Liver (tissue), 8 donors: ENCODE measurements at regions not wholly inside any gene's neighbourhood (a gene's known extent, or its start where the extent isn't known, plus 50 kb on each side); places are given as distances from the start of the nearest gene placed in this dataset.

Experiments used
- DNase-seq: peaks from one replicate; pipeline ENCODE4 v3.0.0-alpha.2; 2017; ENCODE audit warnings: low spot score
- H3K27ac ChIP-seq, 2 donors: one replicate each; pipeline ENCODE4 v1.7.0; 2013; ENCODE audit warnings: inconsistent platforms in 2 of 2, low read length in 2 of 2, control low read depth in 1 of 2, low read depth in 1 of 2, mild to moderate bottlenecking in 1 of 2
- H3K27me3 ChIP-seq, 4 donors: one replicate each; pipeline versions ENCODE4 v1.6.1 to v1.7.0; 2013; ENCODE audit warnings: low read length in 3 of 4, inconsistent platforms in 1 of 4, mild to moderate bottlenecking in 1 of 4, moderate library complexity in 1 of 4; ENCODE audit not compliant: control insufficient read depth in 4 of 4, insufficient read depth in 4 of 4
- H3K36me3 ChIP-seq, 4 donors: one replicate each; pipeline versions ENCODE4 v1.6.1 to v1.7.0; 2013; ENCODE audit warnings: low read length in 3 of 4, mild to moderate bottlenecking in 3 of 4, low read depth in 1 of 4, moderate library complexity in 1 of 4; ENCODE audit not compliant: control insufficient read depth in 4 of 4, insufficient read depth in 3 of 4
- H3K4me1 ChIP-seq, 4 donors: one replicate each; pipeline versions ENCODE4 v1.6.1 to v1.7.0; 2013; ENCODE audit warnings: low read length in 3 of 4, mild to moderate bottlenecking in 3 of 4, moderate library complexity in 1 of 4; ENCODE audit not compliant: control insufficient read depth in 4 of 4, insufficient read depth in 4 of 4
- H3K4me3 ChIP-seq, 3 donors: one replicate each; pipeline versions ENCODE4 v1.6.1 to v1.7.0; 2013; ENCODE audit warnings: low read length in 3 of 3, control low read depth in 1 of 3, low read depth in 1 of 3, mild to moderate bottlenecking in 1 of 3
- H3K9ac ChIP-seq, 2 donors: one replicate each; pipeline ENCODE4 v1.7.0; 2013; ENCODE audit warnings: low read length in 2 of 2, mild to moderate bottlenecking in 2 of 2, moderate library complexity in 2 of 2, control low read depth in 1 of 2, low read depth in 1 of 2
- H3K9me3 ChIP-seq, 4 donors: one replicate each; pipeline versions ENCODE4 v1.6.1 to v1.7.0; 2013; ENCODE audit warnings: low read length in 3 of 4; ENCODE audit not compliant: control insufficient read depth in 4 of 4
- ATF3 ChIP-seq: IDR thresholded peaks from 2 replicates; pipeline ENCODE4 v1.6.1; 2016; ENCODE audit warnings: antibody characterized with exemption
- CTCF ChIP-seq: fragments of 150-350 bp; IDR thresholded peaks from 2 replicates; pipeline ENCODE4 v1.5.1; 2017; ENCODE audit warnings: improper control_type of control experiment, low read depth, low read length; ENCODE audit not compliant: missing input control
- EGR1 ChIP-seq, 2 donors: IDR thresholded peaks; 2 replicates each; pipeline ENCODE4 v1.6.1; 2016 to 2018; ENCODE audit warnings: antibody characterized with exemption in 2 of 2, low read depth in 2 of 2
- FOXA1 ChIP-seq: IDR thresholded peaks from 2 replicates; pipeline ENCODE4 v1.6.1; 2016; ENCODE audit warnings: antibody characterized with exemption
- FOXA2 ChIP-seq: IDR thresholded peaks from 2 replicates; pipeline ENCODE4 v1.6.1; 2016; ENCODE audit warnings: antibody characterized with exemption
- GABPA ChIP-seq, 2 donors: IDR thresholded peaks in 1 of 2; conservative IDR thresholded peaks in 1 of 2; 2 replicates each; pipeline ENCODE4 v1.6.1; 2016; ENCODE audit warnings: antibody characterized with exemption in 2 of 2, mild to moderate bottlenecking in 1 of 2, moderate library complexity in 1 of 2
- HNF4A ChIP-seq, 2 donors: conservative IDR thresholded peaks; 2 replicates each; pipeline ENCODE4 v1.6.1; 2016; ENCODE audit warnings: antibody characterized with exemption in 2 of 2, mild to moderate bottlenecking in 2 of 2
- HNF4G ChIP-seq: IDR thresholded peaks from 2 replicates; pipeline ENCODE4 v1.6.1; 2016; ENCODE audit warnings: antibody characterized with exemption
- JUND ChIP-seq, 2 donors: IDR thresholded peaks; 2 replicates each; pipeline ENCODE4 v1.6.1; 2016; ENCODE audit warnings: antibody characterized with exemption in 2 of 2
- MAX ChIP-seq: IDR thresholded peaks from 2 replicates; pipeline ENCODE4 v1.6.1; 2016; ENCODE audit warnings: antibody characterized with exemption
- NR2F2 ChIP-seq: IDR thresholded peaks from 2 replicates; pipeline ENCODE4 v1.6.1; 2016; ENCODE audit warnings: antibody characterized with exemption
- RAD21 ChIP-seq, 2 donors: IDR thresholded peaks; 2 replicates each; pipeline ENCODE4 v1.6.1; 2016; ENCODE audit warnings: antibody characterized with exemption in 2 of 2, mild to moderate bottlenecking in 2 of 2
- REST ChIP-seq: IDR thresholded peaks from 2 replicates; pipeline ENCODE4 v1.6.1; 2016; ENCODE audit warnings: antibody characterized with exemption, mild to moderate bottlenecking
- RXRA ChIP-seq, 2 donors: IDR thresholded peaks; 2 replicates each; pipeline ENCODE4 v1.6.1; 2017 to 2018; ENCODE audit warnings: antibody characterized with exemption in 2 of 2, mild to moderate bottlenecking in 1 of 2
- SP1 ChIP-seq: IDR thresholded peaks from 2 replicates; pipeline ENCODE4 v1.6.1; 2018; ENCODE audit warnings: antibody characterized with exemption, mild to moderate bottlenecking
- TAF1 ChIP-seq: conservative IDR thresholded peaks from 2 replicates; pipeline ENCODE4 v1.6.1; 2016; ENCODE audit warnings: antibody characterized with exemption, mild to moderate bottlenecking
- YY1 ChIP-seq: IDR thresholded peaks from 2 replicates; pipeline ENCODE4 v1.6.1; 2016; ENCODE audit warnings: antibody characterized with exemption, mild to moderate bottlenecking
- WGBS: extraction: QIAGEN DNeasy Blood & Tissue Kit; methylation state at CpG from one replicate; pipeline ENCODE4 v1.1.7; 2013; 5-methylcytosine and 5-hydroxymethylcytosine counted together
- TF ChIP-seq, protein P1 (sequence below): IDR thresholded peaks from 2 replicates; pipeline ENCODE4 v1.6.1; 2016; ENCODE audit warnings: antibody characterized with exemption
- donor health status: healthy.
- donor health status: healthy.
- donor health status: healthy.
- donor health status: healthy.
- donor health status: healthy.

DNA sequence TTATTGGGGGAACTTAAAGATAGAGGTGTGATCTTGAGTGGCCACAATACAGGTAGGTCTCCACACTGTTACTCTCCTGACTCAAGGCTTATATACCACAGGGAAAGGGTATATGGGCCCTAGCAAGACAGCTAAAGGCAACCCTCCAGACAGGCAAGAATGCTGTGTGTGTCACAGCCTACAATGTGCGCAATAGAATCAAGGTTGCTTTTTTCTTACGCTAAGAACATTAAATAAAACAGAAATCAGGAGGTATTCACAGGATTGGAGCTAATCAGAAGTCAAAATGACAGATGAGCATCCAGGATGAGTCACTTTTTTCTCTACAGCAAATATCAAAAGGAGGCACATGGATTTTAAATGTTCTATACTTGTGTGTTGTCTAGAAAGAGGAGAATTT is 1797.9 kb upstream of the SEL1L start:
- WGBS = 83% methylated on average over 2 of the region's 2 CpGs
- no peak for TF ChIP-seq EGR1 (IDR thresholded peaks at IDR 0.05; ENCODE audit: low read depth in 2 of 2)
- no peak for TF ChIP-seq CTCF
- no peak for TF ChIP-seq HNF4G
- TF ChIP-seq TAF1 = no peak
- no peak for TF ChIP-seq FOXA2
- TF ChIP-seq RAD21 (IDR thresholded peaks at IDR 0.05) = no peak
- TF ChIP-seq RXRA (IDR thresholded peaks at IDR 0.05) = no peak
- TF ChIP-seq GABPA (IDR thresholded peaks at IDR 0.05 in 1 of 2, conservative IDR thresholded peaks at IDR 0.05 in 1 of 2) = no peak
- TF ChIP-seq YY1 = no peak
- no peak for TF ChIP-seq REST
- TF ChIP-seq, protein P1, sequence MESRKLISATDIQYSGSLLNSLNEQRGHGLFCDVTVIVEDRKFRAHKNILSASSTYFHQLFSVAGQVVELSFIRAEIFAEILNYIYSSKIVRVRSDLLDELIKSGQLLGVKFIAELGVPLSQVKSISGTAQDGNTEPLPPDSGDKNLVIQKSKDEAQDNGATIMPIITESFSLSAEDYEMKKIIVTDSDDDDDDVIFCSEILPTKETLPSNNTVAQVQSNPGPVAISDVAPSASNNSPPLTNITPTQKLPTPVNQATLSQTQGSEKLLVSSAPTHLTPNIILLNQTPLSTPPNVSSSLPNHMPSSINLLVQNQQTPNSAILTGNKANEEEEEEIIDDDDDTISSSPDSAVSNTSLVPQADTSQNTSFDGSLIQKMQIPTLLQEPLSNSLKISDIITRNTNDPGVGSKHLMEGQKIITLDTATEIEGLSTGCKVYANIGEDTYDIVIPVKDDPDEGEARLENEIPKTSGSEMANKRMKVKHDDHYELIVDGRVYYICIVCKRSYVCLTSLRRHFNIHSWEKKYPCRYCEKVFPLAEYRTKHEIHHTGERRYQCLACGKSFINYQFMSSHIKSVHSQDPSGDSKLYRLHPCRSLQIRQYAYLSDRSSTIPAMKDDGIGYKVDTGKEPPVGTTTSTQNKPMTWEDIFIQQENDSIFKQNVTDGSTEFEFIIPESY = no peak
- TF ChIP-seq FOXA1 = no peak
- no peak for TF ChIP-seq JUND (IDR thresholded peaks at IDR 0.05)
- no peak for TF ChIP-seq HNF4A (conservative IDR thresholded peaks at IDR 0.05)
- no peak for TF ChIP-seq ATF3
- no peak for DNase-seq

DNA sequence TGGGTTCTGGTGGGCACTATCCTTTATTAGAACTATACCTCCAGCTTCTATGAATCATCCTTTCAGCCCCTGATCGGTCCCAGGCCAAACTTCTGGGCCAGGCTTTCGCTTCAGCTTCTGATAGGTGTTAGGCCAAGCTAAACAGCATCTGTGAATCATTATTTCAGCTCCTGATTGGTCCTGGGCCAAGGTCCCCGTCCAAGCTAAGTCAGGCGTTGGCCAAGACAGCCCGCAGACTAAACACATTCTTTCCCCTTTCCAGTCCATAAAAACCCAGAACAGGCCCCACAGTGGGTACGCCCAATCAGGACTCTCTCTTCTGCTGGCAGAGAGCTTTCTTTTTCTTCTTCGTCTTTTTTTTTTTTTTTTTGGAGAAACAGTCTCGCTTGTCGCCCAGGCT is 1808.9 kb upstream of the SEL1L start:
- Histone ChIP-seq H3K9me3 (no peaks in the 10 kb centered on the region), H3K9ac (no peak overlapping the region), H3K4me1 (no peaks in the 10 kb centered on the region), H3K4me3 (no peak overlapping the region), H3K27ac (no peak overlapping the region), H3K36me3 (no peaks in the 10 kb centered on the region), H3K27me3 (no peaks in the 10 kb centered on the region)
- DNase-seq = no peak
- 83% methylated on average over 9 of the region's 9 CpGs for WGBS
- TF ChIP-seq GABPA (IDR thresholded peaks at IDR 0.05 in 1 of 2, conservative IDR thresholded peaks at IDR 0.05 in 1 of 2) = no peak
- no peak for TF ChIP-seq HNF4A (conservative IDR thresholded peaks at IDR 0.05)
- TF ChIP-seq, protein P1 = no peak
- no peak for TF ChIP-seq MAX
- no peak for TF ChIP-seq SP1
- no peak for TF ChIP-seq HNF4G
- TF ChIP-seq FOXA1 = no peak
- TF ChIP-seq FOXA2 = no peak
- TF ChIP-seq NR2F2 = no peak
- TF ChIP-seq REST = no peak
- TF ChIP-seq EGR1 (IDR thresholded peaks at IDR 0.05; ENCODE audit: low read depth in 2 of 2) = no peak
- TF ChIP-seq TAF1 = no peak
- TF ChIP-seq RAD21 (IDR thresholded peaks at IDR 0.05) = no peak

More for the DNA sequence above, 1797.9 kb upstream of the SEL1L start:
- Histone ChIP-seq H3K36me3 (no peaks in the 10 kb centered on the region), H3K9me3 (no peaks in the 10 kb centered on the region), H3K27ac (no peak overlapping the region), H3K4me1 (no peaks in the 10 kb centered on the region), H3K9ac (no peak overlapping the region), H3K4me3 (no peak overlapping the region), H3K27me3 (no peaks in the 10 kb centered on the region)
